Breast epithelium (tissue), 4 donors: ENCODE measurements at regions not wholly inside any gene's neighbourhood (a gene's known extent, or its start where the extent isn't known, plus 50 kb on each side); places are given as distances from the start of the nearest gene placed in this dataset.

Source experiments
- DNase-seq, 2 donors: peaks; one replicate each; pipeline ENCODE4 v3.0.0-alpha.2; 2019; ENCODE audit warnings: low spot score in 2 of 2
- H3K27ac ChIP-seq, 2 donors: fragments of 200-600 bp; sonication (generic) in 1 of 2; one replicate each; pipeline ENCODE4 v1.5.1; 2016 to 2019; ENCODE audit warnings: mild to moderate bottlenecking in 1 of 2
- H3K27me3 ChIP-seq, 2 donors: fragments of 200-600 bp; sonication (generic) in 1 of 2; one replicate each; pipeline versions ENCODE4 v1.5.1 to v1.6.0; 2017 to 2019; ENCODE audit warnings: control low read depth in 1 of 2, mild to moderate bottlenecking in 1 of 2
- H3K36me3 ChIP-seq: fragments of 200-600 bp; one replicate; pipeline ENCODE4 v1.5.1; 2019
- H3K4me1 ChIP-seq, 2 donors: fragments of 200-600 bp; sonication (generic); one replicate each; pipeline ENCODE4 v1.5.1; 2016 to 2019; ENCODE audit warnings: control low read depth in 1 of 2
- H3K4me3 ChIP-seq, 3 donors: fragments of 200-600 bp; sonication (generic); 1 replicate in 2 of 3; 2 replicates in 1 of 3; pipeline ENCODE4 v1.5.1; 2016 to 2019; ENCODE audit warnings: mild to moderate bottlenecking in 3 of 3, moderate library complexity in 2 of 3
- H3K9me3 ChIP-seq, 2 donors: fragments of 200-600 bp; sonication (generic) in 1 of 2; one replicate each; pipeline ENCODE4 v1.5.1; 2016 to 2019; ENCODE audit warnings: control low read depth in 1 of 2
- CTCF ChIP-seq, 3 donors: fragments of 450-650 bp; IDR thresholded peaks; one replicate each; pipeline ENCODE4 v1.5.1; 2016 to 2017; ENCODE audit warnings: antibody characterized with exemption in 3 of 3, mild to moderate bottlenecking in 3 of 3, moderate library complexity in 3 of 3
- POLR2A ChIP-seq: fragments of 450-650 bp; IDR thresholded peaks from one replicate; pipeline ENCODE4 v1.6.1; 2016; ENCODE audit warnings: antibody characterized with exemption, mild to moderate bottlenecking, moderate library complexity
- POLR2AphosphoS5 ChIP-seq, 3 donors: sonication (generic); formaldehyde crosslinking; IDR thresholded peaks; one replicate each; pipeline ENCODE4 v1.6.1; 2017; ENCODE audit warnings: antibody characterized with exemption in 3 of 3
- intact Hi-C: fragments of 100-400 bp; cut with DNase I; formaldehyde crosslinking; loops from one replicate; pipeline ENCODE4 v1.15.1; 2023; ENCODE audit warnings: low total_unique reads

GRCh38 chrX:45454290-45454689 lies 253.6 kb upstream of the DIPK2B start:
- Histone ChIP-seq H3K36me3 (no peaks in the 10 kb centered on the region), H3K27ac (no peak overlapping the region), H3K27me3 (peaks cover 0 to 4% of the 10 kb centered on the region in 2 donors), H3K9me3 (no peaks in the 10 kb centered on the region), H3K4me1 (no peaks in the 10 kb centered on the region), H3K4me3 (no peak overlapping the region)
- DNase-seq: no peak
- TF ChIP-seq POLR2AphosphoS5 (IDR thresholded peaks at IDR 0.05) (no peak), CTCF (IDR thresholded peaks at IDR 0.05) (no peak), POLR2A (no peak)
- intact Hi-C loops: no loop called here

GRCh38 chrX:45449982-45450381 lies 249.3 kb upstream of the DIPK2B start:
- H3K27me3 ChIP-seq: peaks cover 0 to 15% of the 10 kb centered on the region in 2 donors
- H3K36me3 ChIP-seq: no peaks in the 10 kb centered on the region
- DNase-seq: no peak
- intact Hi-C loops: no loop called here
- no peaks in the 10 kb centered on the region for H3K4me1 ChIP-seq
- H3K9me3 ChIP-seq: no peaks in the 10 kb centered on the region
- H3K4me3 ChIP-seq: no peak overlapping the region
- H3K27ac ChIP-seq: no peak overlapping the region
- TF ChIP-seq POLR2A (no peak), CTCF (IDR thresholded peaks at IDR 0.05) (no peak), POLR2AphosphoS5 (IDR thresholded peaks at IDR 0.05) (no peak)

GRCh38 chrX:45447995-45448394 lies 247.3 kb upstream of the DIPK2B start:
- H3K9me3 ChIP-seq: no peaks in the 10 kb centered on the region
- peaks cover 0 to 20% of the 10 kb centered on the region in 2 donors for H3K27me3 ChIP-seq
- H3K36me3 ChIP-seq: no peaks in the 10 kb centered on the region
- no peak for DNase-seq
- intact Hi-C loops: no loop called here
- no peak overlapping the region for H3K27ac ChIP-seq
- TF ChIP-seq CTCF (IDR thresholded peaks at IDR 0.05) (no peak), POLR2A (no peak), POLR2AphosphoS5 (IDR thresholded peaks at IDR 0.05) (no peak)
- no peaks in the 10 kb centered on the region for H3K4me1 ChIP-seq
- H3K4me3 ChIP-seq: no peak overlapping the region

GRCh38 chrX:45447331-45447730 lies 246.7 kb upstream of the DIPK2B start:
- Histone ChIP-seq H3K9me3 (no peaks in the 10 kb centered on the region), H3K27me3 (peaks cover 0 to 19% of the 10 kb centered on the region in 2 donors), H3K36me3 (no peaks in the 10 kb centered on the region), H3K4me3 (no peak overlapping the region), H3K27ac (no peak overlapping the region), H3K4me1 (no peaks in the 10 kb centered on the region)
- intact Hi-C loops: no loop called here
- no peak for TF ChIP-seq CTCF (IDR thresholded peaks at IDR 0.05)
- TF ChIP-seq POLR2A: no peak
- TF ChIP-seq POLR2AphosphoS5 (IDR thresholded peaks at IDR 0.05): no peak
- no peak for DNase-seq

GRCh38 chrX:45445745-45446412 lies 245.2 kb upstream of the DIPK2B start:
- no peak for TF ChIP-seq POLR2AphosphoS5 (IDR thresholded peaks at IDR 0.05)
- TF ChIP-seq CTCF (IDR thresholded peaks at IDR 0.05): no peak
- TF ChIP-seq POLR2A: no peak
- no peaks in the 10 kb centered on the region for H3K9me3 ChIP-seq
- DNase-seq: no peak
- H3K27me3 ChIP-seq: peaks cover 0 to 19% of the 10 kb centered on the region in 2 donors
- no peak overlapping the region for H3K4me3 ChIP-seq
- H3K4me1 ChIP-seq: no peaks in the 10 kb centered on the region
- H3K27ac ChIP-seq: no peak overlapping the region
- no peaks in the 10 kb centered on the region for H3K36me3 ChIP-seq
- intact Hi-C loops: no loop called here
